ENCODE measurements at regions not wholly inside any gene's neighbourhood (a gene's known extent, or its start where the extent isn't known, plus 50 kb on each side); places are given as distances from the start of the nearest gene placed in this dataset.

- H2BK5ac ChIP-seq (ENCODE audit: insufficient read length, low read length) = no peak overlapping the region
- H3K79me1 ChIP-seq (ENCODE audit: insufficient read depth, low read depth, low read length, poor library complexity, severe bottlenecking) = no peaks in the 10 kb centered on the region
- Mint-ChIP-seq H3K4me1 (peaks cover 3 to 13% of the 10 kb centered on the region in 2 experiments; a peak in 2 of 4 replicates), H3K36me3 (ENCODE audit: insufficient read depth in 1 of 3, low read depth in 3 of 3) (peaks cover 10 to 18% (median 10%) of the 10 kb centered on the region in 3 experiments), H3K27ac (no peak overlapping the region), H3K9me3 (peaks cover 18 to 21% of the 10 kb centered on the region in 2 experiments), H3K4me3 (no peak overlapping the region), H3K27me3 (ENCODE audit: low read depth) (no peaks in the 10 kb centered on the region)
- no peaks in the 10 kb centered on the region for H3K23me2 ChIP-seq (ENCODE audit: insufficient read length, low read depth, low read length, poor library complexity, severe bottlenecking)
- H3K27me3 ChIP-seq (ENCODE audit: insufficient read depth, low read length) = no peaks in the 10 kb centered on the region
- H3T11ph ChIP-seq (ENCODE audit: low read length) = no peak overlapping the region
- no peak overlapping the region for H3K9ac ChIP-seq (ENCODE audit: extremely low read depth, insufficient read length, low read length)
- no CpG with 5 or more reads among the region's 2 CpGs for WGBS (ENCODE audit: extremely low coverage, insufficient read length, low lambda C conversion rate)
- H4K91ac ChIP-seq (ENCODE audit: insufficient read length, low read depth, low read length) = no peak overlapping the region
- H4K8ac ChIP-seq (replicated peaks; ENCODE audit: insufficient read length, low read depth, low read length) = no peak overlapping the region
- TF ChIP-seq CTCF (conservative IDR thresholded peaks at IDR 0.05) = no peak
- H3K4me1 ChIP-seq (ENCODE audit: insufficient read depth, low read length) = 0 out of 2 replicates have a peak, but pooled peaks cover 3% of the 10 kb centered on the region
- H3K27ac ChIP-seq (ENCODE audit: insufficient read length, low read depth, low read length) = no peak overlapping the region
- no peak overlapping the region for H3K56ac ChIP-seq (ENCODE audit: insufficient read length, low read depth, low read length)
- no peak overlapping the region for H3K4ac ChIP-seq (ENCODE audit: low read depth, low read length)
- H3K9me3 ChIP-seq (ENCODE audit: control insufficient read depth, low read depth, low read length) = no peaks in the 10 kb centered on the region
- H4K20me1 ChIP-seq (ENCODE audit: control insufficient read depth, insufficient read depth, insufficient read length) = no peaks in the 10 kb centered on the region
- H2BK15ac ChIP-seq (ENCODE audit: low read depth, low read length) = no peak overlapping the region
- no peak overlapping the region for H2BK20ac ChIP-seq (ENCODE audit: low read depth, low read length, poor library complexity, severe bottlenecking)
- H3K23ac ChIP-seq (ENCODE audit: insufficient read length, low read depth, low read length) = no peak overlapping the region
- no peak overlapping the region for H2AK5ac ChIP-seq (ENCODE audit: insufficient read length, low read length)
- H3K79me2 ChIP-seq (ENCODE audit: insufficient read depth, low read length) = no peaks in the 10 kb centered on the region
- no peak overlapping the region for H2AFZ ChIP-seq (ENCODE audit: low read length)
- no peak overlapping the region for H3K18ac ChIP-seq (ENCODE audit: insufficient read length, low read depth, low read length)
- no peak overlapping the region for H2BK120ac ChIP-seq (ENCODE audit: low read depth, low read length, poor library complexity, severe bottlenecking)
- no peak overlapping the region for H2BK12ac ChIP-seq (ENCODE audit: insufficient read length, low read depth, low read length)
- H4K5ac ChIP-seq (ENCODE audit: insufficient read length, low read depth, low read length) = no peak overlapping the region
- no peak overlapping the region for H3K14ac ChIP-seq (ENCODE audit: insufficient read depth, low read length)
- DNase-seq = no peak
- H3K4me2 ChIP-seq (ENCODE audit: insufficient read depth, insufficient read length, low read length) = no peak overlapping the region
These were observed 836.5 kb upstream of the ID2 start for GRCh38 chr2:7845332-7845731.

All from H9 (cell line).